Uterus (tissue), 3 donors: ENCODE measurements at regions not wholly inside any gene's neighbourhood (a gene's known extent, or its start where the extent isn't known, plus 50 kb on each side); places are given as distances from the start of the nearest gene placed in this dataset.

Experiments used
- DNase-seq, 2 donors: peaks; one replicate each; pipeline ENCODE4 v3.0.0-alpha.2; 2019 to 2020
- H3K27ac ChIP-seq, 2 donors: fragments of 200-600 bp; sonication (generic); 1 replicate in 1 of 2; 2 replicates in 1 of 2; pipeline ENCODE4 v1.5.1; 2016 to 2018
- H3K27me3 ChIP-seq, 2 donors: fragments of 200-600 bp; sonication (generic); one replicate each; pipeline ENCODE4 v1.5.1; 2018 to 2019; ENCODE audit warnings: control low read depth in 1 of 2
- H3K36me3 ChIP-seq, 2 donors: fragments of 200-600 bp; sonication (generic); one replicate each; pipeline ENCODE4 v1.5.1; 2019; ENCODE audit warnings: control low read depth in 1 of 2
- H3K4me1 ChIP-seq, 2 donors: fragments of 200-600 bp; sonication (generic); one replicate each; pipeline ENCODE4 v1.5.1; 2018 to 2019; ENCODE audit warnings: control low read depth in 1 of 2
- H3K4me3 ChIP-seq, 2 donors: fragments of 200-600 bp; sonication (generic); 1 replicate in 1 of 2; 2 replicates in 1 of 2; pipeline ENCODE4 v1.5.1; 2018 to 2019; ENCODE audit warnings: mild to moderate bottlenecking in 1 of 2
- H3K9me3 ChIP-seq, 2 donors: fragments of 200-600 bp; sonication (generic); one replicate each; pipeline ENCODE4 v1.5.1; 2019; ENCODE audit warnings: control low read depth in 1 of 2
- CTCF ChIP-seq, 4 experiments: fragments of 200-600 bp in 2 of 4; fragments of 450-650 bp in 2 of 4; sonication (generic) in 2 of 4; IDR thresholded peaks; one replicate each; pipeline ENCODE4 v1.5.1; 2016 to 2019; ENCODE audit warnings: antibody characterized with exemption in 4 of 4, mild to moderate bottlenecking in 2 of 4, moderate library complexity in 1 of 4
- POLR2A ChIP-seq, 2 donors: fragments of 450-650 bp; IDR thresholded peaks; one replicate each; pipeline ENCODE4 v1.6.1; 2016; ENCODE audit warnings: antibody characterized with exemption in 2 of 2, mild to moderate bottlenecking in 1 of 2, moderate library complexity in 1 of 2
- intact Hi-C: fragments of 100-400 bp; cut with DNase I; formaldehyde crosslinking; loops from one replicate; pipeline ENCODE4 v1.15.1; 2023; ENCODE audit warnings: low total_unique reads
- donor health status: DM: yes; HTN: yes; CAD: no.

- no peaks in the 10 kb centered on the region for H3K9me3 ChIP-seq
- H3K4me1 ChIP-seq = no peaks in the 10 kb centered on the region
- no peak overlapping the region for H3K27ac ChIP-seq
- no peak for TF ChIP-seq POLR2A (IDR thresholded peaks at IDR 0.05)
- no peak for TF ChIP-seq CTCF (IDR thresholded peaks at IDR 0.05)
- DNase-seq = no peak
- intact Hi-C loops = no loop called here
- no peaks in the 10 kb centered on the region for H3K27me3 ChIP-seq
- H3K4me3 ChIP-seq = no peak overlapping the region
- H3K36me3 ChIP-seq = no peaks in the 10 kb centered on the region
These were observed 54.7 kb upstream of the PIEZO2 start for GRCh38 chr18:11204020-11204419.

GRCh38 chr18:11199477-11199876, 50.1 kb upstream of the PIEZO2 start:
- no peak overlapping the region for H3K4me3 ChIP-seq
- no peak for DNase-seq
- H3K27ac ChIP-seq = no peak overlapping the region
- no peak for TF ChIP-seq POLR2A (IDR thresholded peaks at IDR 0.05)
- TF ChIP-seq CTCF (IDR thresholded peaks at IDR 0.05) = no peak
- intact Hi-C loops = no loop called here
- H3K4me1 ChIP-seq = no peaks in the 10 kb centered on the region
- H3K9me3 ChIP-seq = no peaks in the 10 kb centered on the region
- H3K27me3 ChIP-seq = no peaks in the 10 kb centered on the region
- H3K36me3 ChIP-seq = no peaks in the 10 kb centered on the region
